HG03432 (cell line): ENCODE measurements at regions not wholly inside any gene's neighbourhood (a gene's known extent, or its start where the extent isn't known, plus 50 kb on each side); places are given as distances from the start of the nearest gene placed in this dataset.

Source experiments
- ATAC-seq: cut with Tn5 transposase; IDR thresholded peaks from one replicate; pipeline ENCODE4 v1.9.1; 2021; ENCODE audit warnings: mild to moderate bottlenecking, moderate library complexity; ENCODE audit not compliant: unreplicated experiment

- no peak for ATAC-seq
These were observed 340.3 kb upstream of the CD180 start for GRCh38 chr5:67536866-67537265.

- no peak for ATAC-seq
These were observed 334.1 kb upstream of the CD180 start for GRCh38 chr5:67530609-67531255.

- peak; percentile 55 for ATAC-seq
These were observed 332.4 kb upstream of the CD180 start for GRCh38 chr5:67528953-67529352.

- no peak for ATAC-seq
These were observed 330.2 kb upstream of the CD180 start for GRCh38 chr5:67526793-67527192.

- ATAC-seq = no peak
These were observed 323.7 kb upstream of the CD180 start for GRCh38 chr5:67520161-67520908.

GRCh38 chr5:67518227-67518626 lies 321.6 kb upstream of the CD180 start:
- ATAC-seq = no peak

- no peak for ATAC-seq
These were observed 320.5 kb upstream of the CD180 start for GRCh38 chr5:67516948-67517565.

GRCh38 chr5:67515762-67516161 lies 319.2 kb upstream of the CD180 start:
- ATAC-seq = no peak

- ATAC-seq = no peak
These were observed 318.6 kb upstream of the CD180 start for GRCh38 chr5:67515020-67515689.

GRCh38 chr5:67512758-67513157 lies 316.2 kb upstream of the CD180 start:
- no peak for ATAC-seq

- no peak for ATAC-seq
These were observed 315.3 kb upstream of the CD180 start for GRCh38 chr5:67511911-67512310.

- no peak for ATAC-seq
These were observed 313.6 kb upstream of the CD180 start for GRCh38 chr5:67510204-67510603.

GRCh38 chr5:67509402-67510186 lies 313.0 kb upstream of the CD180 start:
- ATAC-seq = no peak

GRCh38 chr5:67506241-67506640 lies 309.6 kb upstream of the CD180 start:
- ATAC-seq = no peak

GRCh38 chr5:67502951-67503350 lies 306.4 kb upstream of the CD180 start:
- ATAC-seq = no peak

GRCh38 chr5:67496051-67496450 lies 299.5 kb upstream of the CD180 start:
- no peak for ATAC-seq

- no peak for ATAC-seq
These were observed 298.5 kb upstream of the CD180 start for GRCh38 chr5:67495072-67495471.

- ATAC-seq = no peak
These were observed 297.7 kb upstream of the CD180 start for GRCh38 chr5:67494186-67494855.

GRCh38 chr5:67493676-67494075 lies 297.1 kb upstream of the CD180 start:
- ATAC-seq = no peak
